ENCODE measurements at regions not wholly inside any gene's neighbourhood (a gene's known extent, or its start where the extent isn't known, plus 50 kb on each side); places are given as distances from the start of the nearest gene placed in this dataset.
"Not testable (repeated sequence)": the region's sequence is repeated elsewhere in the genome, so short reads cannot be mapped to it uniquely, and the experiment has no call there.

GRCh38 chr2:87566531-87566930, 181.4 kb upstream of the PLGLB2 start:
- not testable (repeated sequence) for H2AFZ ChIP-seq (ENCODE audit: low read length); H3K9me3 ChIP-seq (ENCODE audit: low read length); H3F3A ChIP-seq (ENCODE audit: insufficient read depth, low read length); H3K27me3 ChIP-seq (ENCODE audit: insufficient read depth, low read length); H3K4me2 ChIP-seq (ENCODE audit: low read length); H3K9me2 ChIP-seq (ENCODE audit: low read depth, low read length); H3K4me1 ChIP-seq (ENCODE audit: insufficient read depth, low read length, severe bottlenecking); H4K20me1 ChIP-seq (ENCODE audit: insufficient read depth, low read length); H3K79me2 ChIP-seq (ENCODE audit: insufficient read depth, low read length); H3K36me3 ChIP-seq (ENCODE audit: insufficient read depth, low read length); H3K9ac ChIP-seq (ENCODE audit: low read length); H3K4me3 ChIP-seq (ENCODE audit: low read depth, low read length, poor library complexity, severe bottlenecking); H3K27ac ChIP-seq (ENCODE audit: low read depth, low read length, poor library complexity, severe bottlenecking)

DNA sequence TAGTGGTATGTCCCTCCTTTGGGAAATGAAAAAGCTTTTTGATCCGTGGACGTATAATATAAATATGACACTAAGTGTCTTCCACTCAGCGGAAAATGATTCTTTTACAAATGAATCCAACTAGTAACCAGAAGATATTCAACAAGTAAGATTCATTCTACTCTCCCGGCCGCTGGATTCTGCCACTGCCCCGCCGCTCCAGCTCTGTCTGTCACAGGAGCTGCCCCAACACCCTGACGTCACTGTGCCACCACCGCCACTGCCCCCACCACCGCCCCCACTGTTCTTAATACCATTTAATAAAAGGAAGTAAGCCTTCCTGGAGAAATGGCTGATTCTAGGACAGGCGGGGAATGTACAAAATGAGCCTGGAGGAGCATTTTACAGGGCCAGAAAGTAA, 180.8 kb upstream of the PLGLB2 start:
- H3K36me3 ChIP-seq (ENCODE audit: insufficient read depth, low read length); H3K4me2 ChIP-seq (ENCODE audit: low read length); H3K9ac ChIP-seq (ENCODE audit: low read length); H2AFZ ChIP-seq (ENCODE audit: low read length); H3F3A ChIP-seq (ENCODE audit: insufficient read depth, low read length); H3K9me2 ChIP-seq (ENCODE audit: low read depth, low read length); H3K27me3 ChIP-seq (ENCODE audit: insufficient read depth, low read length); H3K79me2 ChIP-seq (ENCODE audit: insufficient read depth, low read length); H4K20me1 ChIP-seq (ENCODE audit: insufficient read depth, low read length); H3K4me1 ChIP-seq (ENCODE audit: insufficient read depth, low read length, severe bottlenecking); H3K9me3 ChIP-seq (ENCODE audit: low read length); H3K27ac ChIP-seq (ENCODE audit: low read depth, low read length, poor library complexity, severe bottlenecking); H3K4me3 ChIP-seq (ENCODE audit: low read depth, low read length, poor library complexity, severe bottlenecking): not testable (repeated sequence)

- H2AFZ ChIP-seq (ENCODE audit: low read length); H3K27ac ChIP-seq (ENCODE audit: low read depth, low read length, poor library complexity, severe bottlenecking); H3K9ac ChIP-seq (ENCODE audit: low read length); H4K20me1 ChIP-seq (ENCODE audit: insufficient read depth, low read length); H3K79me2 ChIP-seq (ENCODE audit: insufficient read depth, low read length); H3F3A ChIP-seq (ENCODE audit: insufficient read depth, low read length); H3K9me2 ChIP-seq (ENCODE audit: low read depth, low read length); H3K36me3 ChIP-seq (ENCODE audit: insufficient read depth, low read length); H3K9me3 ChIP-seq (ENCODE audit: low read length); H3K4me3 ChIP-seq (ENCODE audit: low read depth, low read length, poor library complexity, severe bottlenecking); H3K4me2 ChIP-seq (ENCODE audit: low read length); H3K4me1 ChIP-seq (ENCODE audit: insufficient read depth, low read length, severe bottlenecking); H3K27me3 ChIP-seq (ENCODE audit: insufficient read depth, low read length): not testable (repeated sequence)
Measured at GRCh38 chr2:87567912-87568311, 180.0 kb upstream of the PLGLB2 start.

DNA sequence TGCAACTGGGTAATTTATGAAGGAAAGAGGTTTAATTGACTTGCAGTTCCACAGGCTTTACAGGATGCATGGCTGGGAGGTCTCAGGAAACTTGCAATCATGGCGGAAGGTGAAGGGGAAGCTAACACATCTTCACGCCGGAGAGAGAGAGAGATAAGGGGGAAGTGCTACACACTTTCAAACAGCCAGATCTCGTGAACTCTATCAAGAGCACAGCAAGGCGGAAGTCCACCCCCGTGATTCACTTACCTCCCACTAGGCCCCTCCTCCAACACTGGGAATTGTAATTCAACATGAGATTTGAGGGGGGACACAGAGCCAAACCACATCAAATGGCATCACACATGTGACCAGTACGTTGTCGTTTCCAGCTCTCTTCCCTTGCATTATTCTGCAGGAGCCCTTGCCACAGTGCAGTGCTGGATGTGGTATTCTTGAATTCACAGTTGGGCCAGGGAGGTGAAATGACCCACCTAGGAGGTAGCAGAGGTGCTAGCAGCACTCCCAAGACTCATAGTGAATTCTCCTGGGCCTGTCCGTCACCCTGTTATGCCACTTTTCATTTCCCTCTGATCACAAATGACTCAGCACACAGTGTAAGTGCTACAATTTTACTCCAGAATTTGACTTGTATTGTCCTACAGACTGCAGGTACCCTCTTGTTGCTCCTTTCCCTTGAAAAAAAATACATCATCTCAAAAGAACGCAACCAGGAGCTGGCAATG, 179.2 kb upstream of the PLGLB2 start:
- H3K4me1 ChIP-seq (ENCODE audit: insufficient read depth, low read length, severe bottlenecking); H3K9me2 ChIP-seq (ENCODE audit: low read depth, low read length); H3K79me2 ChIP-seq (ENCODE audit: insufficient read depth, low read length); H3K36me3 ChIP-seq (ENCODE audit: insufficient read depth, low read length); H3F3A ChIP-seq (ENCODE audit: insufficient read depth, low read length); H2AFZ ChIP-seq (ENCODE audit: low read length); H3K27me3 ChIP-seq (ENCODE audit: insufficient read depth, low read length); H3K27ac ChIP-seq (ENCODE audit: low read depth, low read length, poor library complexity, severe bottlenecking); H4K20me1 ChIP-seq (ENCODE audit: insufficient read depth, low read length); H3K9ac ChIP-seq (ENCODE audit: low read length); H3K4me2 ChIP-seq (ENCODE audit: low read length); H3K4me3 ChIP-seq (ENCODE audit: low read depth, low read length, poor library complexity, severe bottlenecking); H3K9me3 ChIP-seq (ENCODE audit: low read length): not testable (repeated sequence)

DNA sequence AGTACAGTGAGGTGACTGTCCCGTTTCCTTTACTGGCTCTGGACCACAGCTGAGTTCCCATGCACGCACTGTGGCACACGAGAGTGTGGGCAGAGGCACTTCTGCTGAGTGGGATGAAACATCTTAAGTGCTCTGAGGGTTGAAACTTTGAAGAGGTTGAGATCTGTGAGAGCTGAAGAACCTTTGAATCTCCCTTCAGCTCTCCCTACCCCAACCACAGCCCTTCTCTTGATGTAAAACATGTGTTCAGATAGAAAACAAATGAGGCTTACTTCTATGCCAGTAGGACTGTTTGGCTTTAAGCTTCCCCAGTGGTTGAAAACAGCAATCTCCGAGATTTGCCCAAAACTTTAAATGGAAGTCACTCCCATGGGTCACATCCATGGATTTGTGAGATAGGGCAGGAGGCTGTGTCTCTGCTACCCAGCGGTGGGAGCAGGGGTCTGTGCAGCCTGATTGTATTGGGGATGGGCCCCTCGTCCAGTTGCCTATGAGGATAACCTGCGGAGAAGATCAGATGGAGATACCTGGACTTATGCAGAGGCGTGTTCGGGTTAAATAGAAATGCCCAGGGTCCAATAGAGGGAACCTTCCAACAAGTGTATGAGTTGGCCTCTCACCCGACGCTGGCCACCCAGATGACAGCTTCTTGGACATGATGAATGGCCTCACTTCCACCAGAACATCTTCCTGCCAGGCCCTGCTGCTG, 178.0 kb upstream of the PLGLB2 start:
- not testable (repeated sequence) for H3K9ac ChIP-seq (ENCODE audit: low read length); H3K9me3 ChIP-seq (ENCODE audit: low read length); H3K4me1 ChIP-seq (ENCODE audit: insufficient read depth, low read length, severe bottlenecking); H3F3A ChIP-seq (ENCODE audit: insufficient read depth, low read length); H3K36me3 ChIP-seq (ENCODE audit: insufficient read depth, low read length); H3K27ac ChIP-seq (ENCODE audit: low read depth, low read length, poor library complexity, severe bottlenecking); H4K20me1 ChIP-seq (ENCODE audit: insufficient read depth, low read length); H3K9me2 ChIP-seq (ENCODE audit: low read depth, low read length); H3K79me2 ChIP-seq (ENCODE audit: insufficient read depth, low read length); H3K4me3 ChIP-seq (ENCODE audit: low read depth, low read length, poor library complexity, severe bottlenecking); H3K4me2 ChIP-seq (ENCODE audit: low read length); H3K27me3 ChIP-seq (ENCODE audit: insufficient read depth, low read length); H2AFZ ChIP-seq (ENCODE audit: low read length)

- H3K4me3 ChIP-seq (ENCODE audit: low read depth, low read length, poor library complexity, severe bottlenecking); H3K9ac ChIP-seq (ENCODE audit: low read length); H2AFZ ChIP-seq (ENCODE audit: low read length); H3K27ac ChIP-seq (ENCODE audit: low read depth, low read length, poor library complexity, severe bottlenecking); H3K4me2 ChIP-seq (ENCODE audit: low read length); H3K4me1 ChIP-seq (ENCODE audit: insufficient read depth, low read length, severe bottlenecking); H3K9me3 ChIP-seq (ENCODE audit: low read length); H3F3A ChIP-seq (ENCODE audit: insufficient read depth, low read length); H3K79me2 ChIP-seq (ENCODE audit: insufficient read depth, low read length); H3K36me3 ChIP-seq (ENCODE audit: insufficient read depth, low read length); H3K9me2 ChIP-seq (ENCODE audit: low read depth, low read length); H3K27me3 ChIP-seq (ENCODE audit: insufficient read depth, low read length); H4K20me1 ChIP-seq (ENCODE audit: insufficient read depth, low read length): not testable (repeated sequence)
Measured at GRCh38 chr2:87571889-87572465, 175.9 kb upstream of the PLGLB2 start.

DNA sequence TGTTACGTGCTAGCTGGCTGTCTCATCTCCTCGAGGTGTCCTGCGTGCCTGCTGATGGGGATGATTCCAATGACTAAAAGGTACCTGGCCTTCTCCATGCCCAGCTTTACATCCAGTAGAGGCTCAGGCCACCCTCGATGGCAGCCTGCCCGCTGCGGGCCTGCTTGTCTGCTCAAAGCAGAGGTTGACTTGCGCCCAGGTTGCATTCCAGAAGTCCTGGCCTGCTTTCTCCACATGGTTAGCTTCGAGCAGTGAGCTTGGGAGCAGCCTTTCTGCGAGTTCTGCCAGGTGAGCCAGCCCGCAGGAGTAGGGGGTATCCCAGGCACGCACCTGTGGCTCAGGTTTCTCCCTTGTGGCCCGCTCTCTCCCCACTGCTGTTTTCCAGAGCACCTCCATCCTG, 175.0 kb upstream of the PLGLB2 start:
- not testable (repeated sequence) for H3K9ac ChIP-seq (ENCODE audit: low read length); H3K27me3 ChIP-seq (ENCODE audit: insufficient read depth, low read length); H3K36me3 ChIP-seq (ENCODE audit: insufficient read depth, low read length); H4K20me1 ChIP-seq (ENCODE audit: insufficient read depth, low read length); H3K4me2 ChIP-seq (ENCODE audit: low read length); H3K9me2 ChIP-seq (ENCODE audit: low read depth, low read length); H3K4me1 ChIP-seq (ENCODE audit: insufficient read depth, low read length, severe bottlenecking); H3K27ac ChIP-seq (ENCODE audit: low read depth, low read length, poor library complexity, severe bottlenecking); H2AFZ ChIP-seq (ENCODE audit: low read length); H3K4me3 ChIP-seq (ENCODE audit: low read depth, low read length, poor library complexity, severe bottlenecking); H3K9me3 ChIP-seq (ENCODE audit: low read length); H3K79me2 ChIP-seq (ENCODE audit: insufficient read depth, low read length); H3F3A ChIP-seq (ENCODE audit: insufficient read depth, low read length)
